Keratinocyte (primary cell): ENCODE measurements at regions not wholly inside any gene's neighbourhood (a gene's known extent, or its start where the extent isn't known, plus 50 kb on each side); places are given as distances from the start of the nearest gene placed in this dataset.

ENCODE experiments used
- DNase-seq: peaks from one replicate; pipeline ENCODE4 v3.0.0-alpha.2; 2011; ENCODE audit warnings: low read depth, missing footprints, low spot score
- FAIRE-seq: peaks from 2 replicates; lab custom pipeline; 2011; peaks lifted over from hg19 to GRCh38; lab: Jason Lieb, UNC
- H2AFZ ChIP-seq: 2 replicates; pipeline ENCODE4 v1.6.0; 2012; ENCODE audit warnings: low read length, control low read depth, inconsistent platforms; ENCODE audit not compliant: control insufficient read depth
- H3K27ac ChIP-seq: 2 replicates; pipeline ENCODE4 v1.5.1; 2011; ENCODE audit warnings: low read length; ENCODE audit not compliant: control insufficient read depth, insufficient read depth
- H3K27me3 ChIP-seq: 3 replicates; pipeline ENCODE4 v1.6.0; 2011; ENCODE audit warnings: low read length; ENCODE audit not compliant: control insufficient read depth, insufficient read depth; ENCODE audit errors: extremely low read depth
- H3K36me3 ChIP-seq, 2 experiments: 2 replicates in 1 of 2; 3 replicates in 1 of 2; pipeline ENCODE4 v1.5.1; 2011; ENCODE audit warnings: low read length in 2 of 2, mild to moderate bottlenecking in 1 of 2; ENCODE audit not compliant: control insufficient read depth in 2 of 2, insufficient read depth in 2 of 2; ENCODE audit errors: extremely low read depth in 1 of 2
- H3K4me1 ChIP-seq: 3 replicates; pipeline ENCODE4 v1.5.1; 2011; ENCODE audit warnings: low read length; ENCODE audit not compliant: control insufficient read depth, insufficient read depth; ENCODE audit errors: extremely low read depth
- H3K4me2 ChIP-seq: 3 replicates; pipeline ENCODE4 v1.6.0; 2011; ENCODE audit warnings: low read depth, low read length; ENCODE audit not compliant: control insufficient read depth, insufficient read depth; ENCODE audit errors: extremely low read depth
- H3K4me3 ChIP-seq, 3 experiments: fragments of 200-600 bp in 1 of 3; sonication (generic) in 1 of 3; 2 replicates in 2 of 3; 3 replicates in 1 of 3; pipeline ENCODE4 v1.5.1; 2011 to 2016; ENCODE audit warnings: low read length in 3 of 3, mild to moderate bottlenecking in 3 of 3, control low read depth in 2 of 3, inconsistent platforms in 1 of 3, low read depth in 1 of 3, mixed read lengths in 1 of 3, mixed run types in 1 of 3, moderate library complexity in 1 of 3; ENCODE audit not compliant: control insufficient read depth in 2 of 3, insufficient read depth in 2 of 3; ENCODE audit errors: extremely low read depth in 1 of 3
- H3K79me2 ChIP-seq: 2 replicates; pipeline ENCODE4 v1.6.0; 2012; ENCODE audit warnings: low read length; ENCODE audit not compliant: control insufficient read depth, insufficient read depth
- H3K9ac ChIP-seq: 3 replicates; pipeline ENCODE4 v1.6.0; 2011; ENCODE audit warnings: low read length; ENCODE audit not compliant: control insufficient read depth, insufficient read depth; ENCODE audit errors: extremely low read depth
- H3K9me1 ChIP-seq: 3 replicates; pipeline ENCODE4 v1.6.0; 2011; ENCODE audit warnings: low read length; ENCODE audit not compliant: control insufficient read depth, insufficient read depth; ENCODE audit errors: extremely low read depth
- H3K9me3 ChIP-seq: 2 replicates; pipeline ENCODE4 v1.5.1; 2012; ENCODE audit warnings: low read depth, low read length; ENCODE audit not compliant: control insufficient read depth
- H4K20me1 ChIP-seq: 3 replicates; pipeline ENCODE4 v1.6.0; 2011; ENCODE audit warnings: low read length; ENCODE audit not compliant: control insufficient read depth, insufficient read depth; ENCODE audit errors: extremely low read depth
- EZH2 ChIP-seq: IDR thresholded peaks from one replicate; pipeline ENCODE4 v1.6.1; 2012; ENCODE audit warnings: inconsistent platforms, mild to moderate bottlenecking, low read length, moderate library complexity
- dilution Hi-C: fragments of 300-500 bp; cut with MboI; formaldehyde crosslinking; loops from one replicate; pipeline ENCODE4 v1.7.0; 2020; ENCODE audit warnings: low sequenced_read_pairs; ENCODE audit not compliant: extremely low pct_ligation_motif_present
- TF ChIP-seq, protein P1 (sequence below), 3 experiments: IDR thresholded peaks in 1 of 3; conservative IDR thresholded peaks in 1 of 3; optimal IDR thresholded peaks in 1 of 3; 2 replicates in 2 of 3; 3 replicates in 1 of 3; pipeline versions ENCODE3 to v1.5.1; 2011; ENCODE audit warnings: low read length in 3 of 3, mild to moderate bottlenecking in 3 of 3, moderate library complexity in 2 of 3, control low read depth in 1 of 3, inconsistent platforms in 1 of 3; ENCODE audit not compliant: insufficient read depth in 2 of 3; ENCODE audit errors: extremely low read depth in 1 of 3

DNA sequence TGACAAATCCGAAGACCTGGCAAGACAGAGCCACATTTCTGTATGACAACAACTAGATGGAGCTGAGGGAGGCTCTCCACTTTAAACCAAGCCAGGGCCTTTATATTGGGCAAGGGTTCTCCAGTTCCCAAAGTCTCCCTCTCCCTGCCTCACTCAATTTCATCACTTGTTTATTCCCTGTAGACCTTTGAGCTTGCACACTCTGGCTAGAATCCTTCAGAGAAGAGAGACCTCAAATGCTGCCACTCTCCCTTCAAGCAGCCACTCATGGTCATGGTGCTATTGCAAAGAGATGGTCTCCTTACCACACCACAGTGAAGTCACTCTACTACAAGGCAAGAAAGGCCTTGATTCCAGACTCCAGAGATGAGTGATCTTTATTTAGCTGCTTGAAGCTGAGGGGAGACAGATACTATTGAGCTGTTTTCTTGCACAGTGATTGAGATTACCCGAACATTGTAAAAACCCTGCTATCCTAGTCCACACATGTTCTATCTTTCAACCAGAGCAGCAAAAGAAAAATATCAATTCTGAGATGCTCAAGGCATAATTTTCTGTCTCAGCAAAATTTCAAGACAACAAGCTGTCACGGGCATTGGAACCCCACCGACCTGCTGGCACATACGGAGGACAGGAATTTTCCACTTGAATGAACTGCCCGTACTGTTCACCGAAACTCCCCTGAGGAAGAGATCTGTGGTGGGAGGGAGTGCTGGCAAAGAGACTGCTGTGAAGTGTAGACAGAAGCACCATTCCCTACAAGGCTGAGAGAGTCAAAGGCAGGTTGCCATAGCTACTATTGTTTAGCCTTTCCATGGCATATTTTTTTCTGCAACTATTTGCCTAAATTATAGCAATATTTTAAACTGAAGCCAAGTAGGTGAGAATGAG is 81.1 kb downstream of the CDO1 start:
- Histone ChIP-seq H3K4me3 (no peak overlapping the region), H3K27ac (no peak overlapping the region), H3K4me1 (no peaks in the 10 kb centered on the region), H3K79me2 (no peaks in the 10 kb centered on the region), H3K36me3 (no peaks in the 10 kb centered on the region), H3K9me3 (no peaks in the 10 kb centered on the region), H3K9me1 (no peaks in the 10 kb centered on the region), H3K27me3 (peaks cover 14% of the 10 kb centered on the region), H3K9ac (no peak overlapping the region), H2AFZ (no peak overlapping the region), H4K20me1 (no peaks in the 10 kb centered on the region), H3K4me2 (no peak overlapping the region)
- peak; percentile 57 for TF ChIP-seq EZH2
- TF ChIP-seq, protein P1, sequence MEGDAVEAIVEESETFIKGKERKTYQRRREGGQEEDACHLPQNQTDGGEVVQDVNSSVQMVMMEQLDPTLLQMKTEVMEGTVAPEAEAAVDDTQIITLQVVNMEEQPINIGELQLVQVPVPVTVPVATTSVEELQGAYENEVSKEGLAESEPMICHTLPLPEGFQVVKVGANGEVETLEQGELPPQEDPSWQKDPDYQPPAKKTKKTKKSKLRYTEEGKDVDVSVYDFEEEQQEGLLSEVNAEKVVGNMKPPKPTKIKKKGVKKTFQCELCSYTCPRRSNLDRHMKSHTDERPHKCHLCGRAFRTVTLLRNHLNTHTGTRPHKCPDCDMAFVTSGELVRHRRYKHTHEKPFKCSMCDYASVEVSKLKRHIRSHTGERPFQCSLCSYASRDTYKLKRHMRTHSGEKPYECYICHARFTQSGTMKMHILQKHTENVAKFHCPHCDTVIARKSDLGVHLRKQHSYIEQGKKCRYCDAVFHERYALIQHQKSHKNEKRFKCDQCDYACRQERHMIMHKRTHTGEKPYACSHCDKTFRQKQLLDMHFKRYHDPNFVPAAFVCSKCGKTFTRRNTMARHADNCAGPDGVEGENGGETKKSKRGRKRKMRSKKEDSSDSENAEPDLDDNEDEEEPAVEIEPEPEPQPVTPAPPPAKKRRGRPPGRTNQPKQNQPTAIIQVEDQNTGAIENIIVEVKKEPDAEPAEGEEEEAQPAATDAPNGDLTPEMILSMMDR (optimal IDR thresholded peaks at IDR 0.05 in 1 of 3, IDR thresholded peaks at IDR 0.05 in 1 of 3, conservative IDR thresholded peaks at IDR 0.05 in 1 of 3; ENCODE audit: extremely low read depth in 1 of 3, insufficient read depth in 2 of 3, low read length in 3 of 3), result no peak
- dilution Hi-C loops, result no loop called here
- DNase-seq (no peak), FAIRE-seq (no peak)

DNA sequence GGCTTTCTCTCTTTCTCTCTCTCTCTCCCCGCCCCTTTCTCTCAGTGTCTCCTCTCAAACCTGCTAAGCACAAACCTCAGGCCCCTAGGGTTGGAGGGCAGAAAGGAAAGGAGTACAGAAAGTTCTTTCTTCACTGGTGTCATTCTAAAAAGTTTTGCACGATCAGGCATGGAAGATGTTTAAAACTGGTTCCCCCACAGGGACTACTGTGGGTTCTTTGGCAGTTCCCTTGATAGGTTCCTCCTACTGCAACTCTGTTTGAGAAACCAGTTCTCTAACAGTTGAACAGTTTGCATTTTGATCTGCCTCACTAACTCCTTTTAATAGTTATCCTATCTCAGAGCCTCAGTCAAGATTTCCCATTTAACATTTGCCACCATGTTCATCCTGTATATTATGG is 82.9 kb downstream of the CDO1 start:
- no peak for FAIRE-seq
- TF ChIP-seq, protein P1 (optimal IDR thresholded peaks at IDR 0.05 in 1 of 3, IDR thresholded peaks at IDR 0.05 in 1 of 3, conservative IDR thresholded peaks at IDR 0.05 in 1 of 3; ENCODE audit: extremely low read depth in 1 of 3, insufficient read depth in 2 of 3, low read length in 3 of 3), result no peak
- TF ChIP-seq EZH2, result no peak
- no peaks in the 10 kb centered on the region for H3K4me1 ChIP-seq
- dilution Hi-C loops, result no loop called here
- no peak overlapping the region for H3K9ac ChIP-seq
- no peaks in the 10 kb centered on the region for H3K36me3 ChIP-seq
- no peaks in the 10 kb centered on the region for H3K9me1 ChIP-seq
- no peak overlapping the region for H2AFZ ChIP-seq
- no peak overlapping the region for H3K4me2 ChIP-seq
- no peak for DNase-seq
- H4K20me1 ChIP-seq, result no peaks in the 10 kb centered on the region
- H3K79me2 ChIP-seq, result no peaks in the 10 kb centered on the region
- no peaks in the 10 kb centered on the region for H3K9me3 ChIP-seq
- H3K27ac ChIP-seq, result no peak overlapping the region
- peaks cover 14% of the 10 kb centered on the region for H3K27me3 ChIP-seq
- H3K4me3 ChIP-seq, result no peak overlapping the region
